EL (cell line): ENCODE measurements at regions not wholly inside any gene's neighbourhood (a gene's known extent, or its start where the extent isn't known, plus 50 kb on each side); places are given as distances from the start of the nearest gene placed in this dataset.

Experiments
- DNase-seq: peaks from one replicate; pipeline ENCODE4 v3.0.0-alpha.2; 2016

DNA sequence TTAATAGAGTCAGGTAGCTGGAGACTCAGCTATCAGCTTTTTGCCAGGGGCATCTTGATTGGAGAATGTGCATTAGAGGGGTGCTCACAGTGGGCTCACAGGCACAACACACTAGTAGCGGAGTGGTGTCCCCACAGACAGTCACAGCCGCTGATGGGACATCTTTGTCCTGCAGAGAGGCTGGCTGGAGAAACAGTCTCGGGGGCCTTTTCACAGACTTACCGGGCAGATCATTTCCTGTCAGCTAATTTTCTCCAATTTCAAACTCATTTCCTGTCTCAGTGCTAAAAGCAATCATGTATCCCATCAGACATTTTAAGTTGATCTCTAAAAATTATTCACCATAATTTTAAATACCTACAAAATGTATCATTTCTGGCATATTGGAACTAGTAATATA lies 562.6 kb downstream of the DCDC2C start:
- DNase-seq: no peak

- DNase-seq: no peak
Observed at GRCh38 chr2:4269885-4270284, 566.5 kb downstream of the DCDC2C start.

GRCh38 chr2:4272261-4272858 lies 569.0 kb downstream of the DCDC2C start:
- DNase-seq: no peak

DNA sequence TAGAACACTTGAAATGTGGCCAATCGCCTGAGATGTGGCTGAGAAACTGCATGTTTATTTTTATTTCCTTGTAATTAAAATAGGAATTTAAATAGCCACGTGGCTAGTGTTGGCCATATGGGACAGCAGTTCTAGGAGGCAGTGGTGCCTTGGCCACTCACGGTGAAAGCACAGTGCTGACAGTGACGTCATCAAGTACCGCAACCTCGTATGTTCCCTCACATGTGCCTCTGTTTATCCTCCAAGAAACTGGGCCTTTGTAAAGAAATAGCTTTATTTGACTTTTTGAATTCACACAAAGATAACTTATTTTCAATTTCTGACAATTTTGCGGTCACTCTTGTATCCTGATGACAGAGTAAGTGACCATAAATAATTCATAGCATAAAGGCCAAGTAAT lies 575.0 kb downstream of the DCDC2C start:
- no peak for DNase-seq

GRCh38 chr2:4279431-4279830 lies 576.1 kb downstream of the DCDC2C start:
- no peak for DNase-seq

- DNase-seq: no peak
Observed at GRCh38 chr2:4291430-4291829, 588.1 kb downstream of the DCDC2C start.

DNA sequence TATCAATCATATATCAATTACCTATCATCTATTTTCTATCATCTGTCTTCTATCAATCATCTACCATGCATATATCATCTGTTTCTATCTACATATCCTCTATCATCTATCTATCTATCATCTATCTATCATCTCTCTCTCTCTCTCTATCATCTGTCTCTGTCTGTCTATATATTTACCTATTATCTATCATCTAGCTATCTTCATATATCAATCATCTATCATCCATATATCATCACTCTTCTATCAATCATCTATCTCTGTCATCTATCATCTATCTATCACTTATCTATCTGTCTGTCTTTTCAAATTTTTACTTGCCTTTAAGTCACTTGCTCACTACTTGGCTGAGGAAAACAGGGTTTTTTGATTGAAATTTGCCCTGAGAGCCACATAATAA lies 592.3 kb downstream of the DCDC2C start:
- DNase-seq: no peak

DNA sequence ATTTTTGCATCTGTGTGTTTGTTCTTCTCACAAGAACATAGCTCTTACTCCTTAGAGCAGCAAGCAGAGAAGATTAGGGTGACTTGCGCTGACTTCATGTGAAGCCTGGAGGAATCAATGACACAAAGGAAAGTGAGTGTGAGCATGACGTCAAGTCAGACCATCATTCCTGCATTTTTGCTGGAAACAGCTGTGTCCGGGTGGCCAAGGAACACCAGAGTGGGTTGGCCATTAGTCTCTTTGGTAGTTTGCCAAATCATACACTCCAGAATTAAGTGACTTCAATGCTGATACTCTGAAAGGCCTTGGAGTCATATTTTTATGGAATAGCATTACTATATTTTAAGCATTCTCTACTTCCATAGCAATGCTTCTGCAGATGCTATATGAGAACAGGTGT lies 597.2 kb downstream of the DCDC2C start:
- DNase-seq: no peak

DNA sequence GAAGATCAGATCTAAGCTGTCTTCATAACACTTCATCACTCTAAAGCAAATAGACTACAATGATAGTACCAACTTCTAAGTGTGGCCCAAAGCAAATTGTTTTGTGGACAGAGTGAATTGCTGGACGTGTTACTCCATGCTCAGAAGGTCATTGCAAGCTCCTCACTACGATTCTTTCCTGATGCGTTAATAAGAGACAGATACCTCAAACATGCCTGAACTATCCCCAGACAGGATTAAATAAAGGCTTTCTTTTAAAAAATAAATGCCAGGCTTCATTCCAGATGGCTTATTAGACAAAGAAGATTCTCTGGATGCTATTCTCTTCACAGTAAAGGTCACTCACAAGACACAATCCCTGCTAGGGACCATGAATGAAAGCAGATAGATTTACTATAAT lies 621.2 kb downstream of the DCDC2C start:
- DNase-seq: no peak

DNA sequence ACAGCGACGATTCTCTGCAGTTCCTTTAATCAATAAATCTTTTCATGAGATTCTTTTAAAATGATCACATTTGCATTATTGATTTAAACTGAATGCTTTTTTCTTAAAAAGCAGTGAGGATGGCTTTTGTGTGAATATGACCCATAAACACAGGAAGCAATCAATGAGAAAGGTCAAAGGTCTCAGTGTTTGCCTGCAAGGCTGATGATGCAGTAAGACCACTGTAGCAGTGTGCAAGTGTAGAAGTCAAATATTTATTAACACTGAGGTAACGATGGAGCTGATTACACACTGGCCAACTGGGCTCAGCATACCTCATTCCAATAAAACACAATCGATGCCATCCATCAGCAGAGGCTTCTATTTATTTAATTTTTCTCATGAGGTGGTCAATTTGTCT lies 633.5 kb downstream of the DCDC2C start:
- DNase-seq: no peak

GRCh38 chr2:4338345-4338744 lies 635.0 kb downstream of the DCDC2C start:
- no peak for DNase-seq

DNA sequence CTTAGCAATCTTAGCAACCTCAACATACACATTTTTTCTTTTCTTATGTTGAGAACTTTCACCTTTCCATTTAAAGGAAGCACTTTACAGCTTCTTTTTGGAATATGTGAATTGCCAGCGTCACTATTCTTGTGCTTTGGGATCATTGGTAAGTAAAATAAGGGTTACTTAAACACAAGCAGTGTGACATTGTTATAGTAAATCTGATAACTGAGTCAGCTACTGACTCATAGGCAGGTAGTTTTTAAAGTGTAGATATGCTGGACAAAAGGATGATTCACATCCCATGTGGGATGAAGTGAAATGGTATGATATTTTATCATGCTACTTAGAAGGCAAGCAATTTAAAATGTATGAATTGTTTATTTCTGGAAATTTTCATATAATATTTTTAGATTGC lies 637.2 kb downstream of the DCDC2C start:
- DNase-seq: no peak

DNA sequence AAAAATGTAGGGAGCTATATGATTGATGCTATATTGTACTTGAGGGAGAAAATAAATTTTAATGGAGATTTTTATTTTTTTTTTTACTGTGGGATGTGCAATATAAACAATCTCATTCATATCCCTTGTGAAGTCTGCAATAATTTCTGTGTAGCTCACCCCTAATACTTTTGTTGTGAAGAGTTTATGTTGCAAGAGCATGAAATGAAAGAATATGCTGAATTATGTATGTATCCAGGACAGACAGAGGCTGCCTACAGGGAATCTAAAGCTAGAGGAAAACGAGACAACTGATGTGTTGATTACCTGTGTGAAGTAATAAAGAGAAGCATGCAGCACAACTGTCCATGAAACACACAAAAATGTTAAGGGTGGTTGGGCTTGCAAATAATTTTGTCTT lies 643.3 kb downstream of the DCDC2C start:
- DNase-seq: no peak

DNA sequence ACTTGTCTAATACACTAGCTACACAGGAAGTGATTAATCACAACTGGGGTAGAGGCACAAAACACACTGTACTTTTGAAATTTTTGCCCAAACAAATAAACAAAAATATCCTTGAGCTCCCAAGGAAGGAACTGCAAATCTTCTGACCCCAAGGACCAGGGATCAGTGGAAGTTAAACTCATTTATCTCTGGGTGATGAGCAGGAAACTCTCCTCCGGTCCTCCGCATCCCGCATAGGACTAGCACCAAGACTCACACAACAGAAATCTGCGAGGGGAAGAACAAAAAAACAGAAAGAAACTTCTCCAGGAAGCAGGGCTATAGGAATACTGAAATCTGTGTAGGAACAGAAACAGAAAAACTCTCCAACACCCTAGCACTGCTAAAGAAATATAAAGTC lies 650.3 kb downstream of the DCDC2C start:
- no peak for DNase-seq

GRCh38 chr2:4354164-4354563 lies 650.8 kb downstream of the DCDC2C start:
- DNase-seq: no peak

DNA sequence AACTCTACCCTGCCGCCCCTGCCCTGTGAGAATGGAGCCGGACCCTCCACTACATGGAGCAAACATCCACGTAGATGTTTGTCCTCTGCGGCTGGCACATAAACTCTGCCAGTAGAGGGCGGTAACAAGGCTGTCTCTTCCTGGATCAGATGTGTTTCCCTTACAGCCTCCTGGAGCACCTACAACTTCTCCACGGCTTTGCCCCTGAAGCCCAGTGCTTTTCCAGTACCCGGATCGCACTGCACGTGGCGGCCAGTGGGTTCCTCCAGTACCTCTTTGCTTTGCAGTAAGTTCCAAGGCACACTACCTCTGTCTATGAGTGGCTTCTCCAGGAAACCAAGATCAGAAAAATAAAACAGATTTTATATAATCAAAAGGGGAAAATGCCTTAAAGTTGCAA lies 651.3 kb downstream of the DCDC2C start:
- no peak for DNase-seq

DNA sequence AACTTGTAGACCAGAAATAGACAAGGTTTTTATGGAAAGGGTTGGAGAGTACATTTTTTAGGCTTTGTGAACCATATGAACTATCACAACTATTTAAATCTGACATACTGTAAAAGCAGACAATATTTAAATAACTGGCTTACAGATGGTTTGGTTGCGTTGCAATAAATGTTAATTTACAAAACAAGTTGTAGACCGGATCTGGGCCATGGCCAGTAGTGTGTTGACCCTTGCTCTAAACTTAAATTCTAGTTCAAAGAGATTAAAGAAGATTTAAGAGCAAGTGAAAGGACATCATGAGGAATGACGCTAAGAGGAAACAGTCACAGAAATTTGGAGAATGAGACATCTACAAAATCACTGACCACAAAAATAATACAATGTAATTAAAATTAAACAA lies 652.7 kb downstream of the DCDC2C start:
- DNase-seq: no peak

- DNase-seq: no peak
Observed at GRCh38 chr2:4356541-4356940, 653.2 kb downstream of the DCDC2C start.

- no peak for DNase-seq
Observed at GRCh38 chr2:4357121-4357520, 653.7 kb downstream of the DCDC2C start.

DNA sequence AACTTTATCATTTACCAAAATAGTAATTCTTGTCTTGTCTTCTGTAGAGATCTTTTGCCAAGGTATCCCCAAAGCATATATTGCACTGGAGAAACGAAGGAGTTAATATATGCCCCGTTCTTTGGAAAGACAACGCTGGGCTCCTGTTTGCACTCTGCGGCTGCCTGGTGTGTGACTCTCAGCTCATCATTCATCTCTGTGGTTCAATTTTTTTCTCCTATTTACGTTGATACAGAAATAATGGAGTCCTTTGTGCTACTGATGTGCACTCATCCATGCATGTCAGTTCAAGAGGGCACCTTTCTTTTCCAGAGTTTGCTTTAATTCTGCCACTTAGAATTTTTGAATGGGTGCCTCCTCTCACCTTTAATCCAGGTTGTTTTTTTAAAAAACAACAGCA lies 655.5 kb downstream of the DCDC2C start:
- DNase-seq: no peak

DNA sequence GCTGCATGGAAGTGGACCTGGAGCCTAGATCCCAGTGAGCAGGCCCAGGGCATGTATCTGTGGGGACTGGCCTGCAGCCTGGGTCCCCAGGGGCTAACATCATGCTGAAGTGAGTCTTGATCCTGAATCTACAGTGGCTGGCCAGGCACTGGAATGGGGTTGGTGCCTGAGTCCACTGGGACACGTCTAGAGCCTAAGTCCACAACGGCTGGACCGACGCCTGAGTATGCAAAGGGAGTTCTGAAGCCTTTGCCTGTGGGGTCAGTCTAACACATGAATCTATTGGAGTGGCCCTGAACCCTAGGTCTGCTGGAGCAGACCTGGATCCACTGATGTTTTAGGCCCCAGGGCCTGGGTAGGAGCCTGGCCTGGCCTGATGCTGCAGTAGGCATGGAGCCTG lies 665.5 kb downstream of the DCDC2C start:
- no peak for DNase-seq

DNA sequence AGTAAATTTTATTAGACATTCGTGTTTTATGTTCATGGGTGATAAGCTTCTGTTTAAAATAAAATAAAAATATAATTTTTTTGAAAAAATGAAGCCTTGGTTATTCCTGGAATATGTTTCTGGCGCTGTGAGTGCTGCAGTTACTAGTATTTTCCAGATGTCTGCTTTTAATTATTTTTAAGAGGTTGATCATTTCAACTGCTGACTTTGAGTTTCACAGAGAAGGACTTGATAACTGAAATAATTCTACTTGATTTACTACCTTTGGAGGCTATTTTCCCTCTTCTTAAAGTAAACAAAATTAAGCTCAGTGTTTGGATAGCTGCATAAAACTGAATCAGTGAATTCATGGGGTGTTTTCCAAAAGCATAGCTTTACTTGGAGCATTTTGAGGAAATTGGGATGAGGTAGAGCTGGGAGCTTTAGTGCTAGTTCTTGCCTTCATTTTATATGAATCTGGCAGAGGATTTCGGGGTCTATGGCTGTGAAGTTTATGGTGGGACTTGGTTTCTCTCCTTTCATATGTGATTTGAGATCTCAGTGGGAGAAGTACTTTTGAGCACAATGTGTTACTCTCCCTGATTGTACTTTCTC lies 666.5 kb downstream of the DCDC2C start:
- DNase-seq: no peak

GRCh38 chr2:4370422-4371090 lies 667.2 kb downstream of the DCDC2C start:
- no peak for DNase-seq

DNA sequence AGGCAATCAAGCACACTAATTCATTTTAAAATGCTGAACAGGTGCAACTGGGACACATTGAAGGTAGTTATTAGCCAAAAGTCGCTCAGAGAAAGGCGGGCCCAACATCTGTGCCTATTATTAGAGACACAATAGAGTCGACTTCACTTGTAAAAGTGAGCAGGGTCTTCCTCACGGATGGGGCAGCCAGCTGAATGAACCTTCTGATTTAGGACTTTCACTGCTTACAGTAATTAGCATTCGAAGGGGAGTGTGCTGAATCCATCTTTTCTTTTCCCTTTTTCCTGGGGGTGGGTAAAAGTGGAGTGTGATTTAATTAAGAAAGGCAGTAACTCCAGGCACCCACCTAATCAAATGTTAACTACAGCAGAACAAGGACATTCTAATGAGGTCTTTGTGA lies 677.7 kb downstream of the DCDC2C start:
- no peak for DNase-seq

DNA sequence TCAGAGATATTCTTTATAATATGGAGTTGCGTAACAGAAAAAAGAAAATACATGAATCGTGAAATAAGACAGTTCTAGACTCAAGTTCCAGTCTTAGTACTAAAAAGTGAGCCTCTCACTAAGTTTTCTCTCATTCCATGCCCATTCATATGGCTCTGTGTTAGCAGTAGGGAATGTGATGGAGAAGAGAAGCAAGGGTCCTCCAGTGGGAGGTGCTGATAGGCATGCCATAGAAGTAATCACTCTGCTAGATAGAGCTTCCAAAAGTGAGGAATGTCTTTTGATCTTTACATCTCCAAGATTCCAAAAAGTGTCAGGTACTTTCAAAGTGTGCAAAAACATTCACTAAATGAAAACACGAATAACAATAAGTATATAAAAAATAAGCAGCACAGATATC lies 678.4 kb downstream of the DCDC2C start:
- no peak for DNase-seq
